LNCAP (cell line): ENCODE measurements at regions not wholly inside any gene's neighbourhood (a gene's known extent, or its start where the extent isn't known, plus 50 kb on each side); places are given as distances from the start of the nearest gene placed in this dataset.

ENCODE experiments used
- TF ChIP-seq, protein P1 (sequence below): fragments of 450-650 bp; IDR thresholded peaks from 2 replicates; pipeline ENCODE4 v1.5.1; 2017; ENCODE audit warnings: mild to moderate bottlenecking

DNA sequence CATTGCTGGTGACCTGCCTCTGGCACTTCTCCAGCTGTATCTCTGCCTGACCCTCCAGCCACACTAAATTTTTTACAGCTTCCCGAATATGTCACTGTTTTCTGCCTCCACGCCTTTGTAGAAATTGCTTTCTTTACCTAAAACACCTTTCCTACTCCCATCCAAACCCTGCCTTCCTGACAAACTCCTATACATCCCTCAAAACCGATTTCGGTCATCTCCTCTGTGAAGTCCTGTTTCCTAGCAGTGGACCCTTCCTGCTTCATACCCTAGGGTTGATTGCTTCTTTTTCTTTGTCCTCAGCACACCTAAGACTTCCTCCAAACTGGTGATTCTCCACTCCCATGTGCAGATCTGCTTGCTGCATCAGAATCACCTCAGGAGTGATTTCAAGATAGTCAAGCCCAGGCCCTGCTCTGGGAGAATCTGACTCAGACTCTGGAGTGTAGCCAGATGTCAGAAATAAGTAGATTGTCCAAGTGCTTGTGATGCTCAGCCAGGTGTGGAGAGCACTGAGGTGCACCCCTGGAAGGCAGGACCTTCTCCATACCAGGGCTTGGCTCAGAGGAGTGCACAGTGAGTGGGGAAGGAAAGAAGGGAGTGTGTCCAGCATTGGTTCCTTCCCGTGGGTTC lies 184.2 kb downstream of the COPRS start:
- TF ChIP-seq, protein P1, sequence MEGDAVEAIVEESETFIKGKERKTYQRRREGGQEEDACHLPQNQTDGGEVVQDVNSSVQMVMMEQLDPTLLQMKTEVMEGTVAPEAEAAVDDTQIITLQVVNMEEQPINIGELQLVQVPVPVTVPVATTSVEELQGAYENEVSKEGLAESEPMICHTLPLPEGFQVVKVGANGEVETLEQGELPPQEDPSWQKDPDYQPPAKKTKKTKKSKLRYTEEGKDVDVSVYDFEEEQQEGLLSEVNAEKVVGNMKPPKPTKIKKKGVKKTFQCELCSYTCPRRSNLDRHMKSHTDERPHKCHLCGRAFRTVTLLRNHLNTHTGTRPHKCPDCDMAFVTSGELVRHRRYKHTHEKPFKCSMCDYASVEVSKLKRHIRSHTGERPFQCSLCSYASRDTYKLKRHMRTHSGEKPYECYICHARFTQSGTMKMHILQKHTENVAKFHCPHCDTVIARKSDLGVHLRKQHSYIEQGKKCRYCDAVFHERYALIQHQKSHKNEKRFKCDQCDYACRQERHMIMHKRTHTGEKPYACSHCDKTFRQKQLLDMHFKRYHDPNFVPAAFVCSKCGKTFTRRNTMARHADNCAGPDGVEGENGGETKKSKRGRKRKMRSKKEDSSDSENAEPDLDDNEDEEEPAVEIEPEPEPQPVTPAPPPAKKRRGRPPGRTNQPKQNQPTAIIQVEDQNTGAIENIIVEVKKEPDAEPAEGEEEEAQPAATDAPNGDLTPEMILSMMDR = no peak

DNA sequence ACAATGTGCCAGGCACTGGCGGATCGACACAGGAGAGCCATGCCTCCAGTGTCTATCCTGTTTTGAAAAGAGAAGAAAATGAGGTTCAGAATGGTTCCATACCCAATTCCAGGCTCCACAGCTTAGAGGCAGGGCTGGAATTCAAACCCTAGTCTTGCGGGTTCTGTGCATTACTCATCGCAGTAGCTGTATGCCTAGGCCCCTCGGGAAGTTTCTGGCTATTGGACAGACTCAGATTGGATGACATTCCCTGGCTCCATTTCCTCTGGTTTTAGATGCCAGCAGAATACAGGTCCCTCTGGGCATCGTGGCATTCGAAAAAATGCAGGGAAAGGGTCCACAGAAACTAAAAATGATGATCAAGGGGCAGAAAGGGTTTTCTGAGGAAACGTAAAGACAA lies 184.7 kb downstream of the COPRS start:
- TF ChIP-seq, protein P1 = no peak

DNA sequence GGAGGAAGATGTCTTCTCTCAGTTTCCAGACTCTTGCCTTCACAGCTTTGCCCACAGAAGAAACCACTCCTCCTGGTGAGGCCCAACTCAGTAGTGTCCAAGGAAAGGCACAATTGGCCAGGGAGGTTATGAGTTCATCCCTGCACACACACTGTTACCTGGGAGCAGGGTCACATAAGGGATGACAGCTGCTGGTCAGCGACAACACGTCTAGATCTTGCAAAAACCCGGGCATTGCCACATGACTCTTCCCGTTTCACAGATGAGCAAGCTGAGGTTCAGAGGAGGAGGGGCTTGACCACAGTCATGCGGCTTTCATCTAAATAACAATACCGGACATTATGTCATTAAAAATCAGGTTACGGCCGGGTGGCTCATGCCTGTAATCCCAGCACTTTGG lies 186.0 kb downstream of the COPRS start:
- TF ChIP-seq, protein P1 = no peak

DNA sequence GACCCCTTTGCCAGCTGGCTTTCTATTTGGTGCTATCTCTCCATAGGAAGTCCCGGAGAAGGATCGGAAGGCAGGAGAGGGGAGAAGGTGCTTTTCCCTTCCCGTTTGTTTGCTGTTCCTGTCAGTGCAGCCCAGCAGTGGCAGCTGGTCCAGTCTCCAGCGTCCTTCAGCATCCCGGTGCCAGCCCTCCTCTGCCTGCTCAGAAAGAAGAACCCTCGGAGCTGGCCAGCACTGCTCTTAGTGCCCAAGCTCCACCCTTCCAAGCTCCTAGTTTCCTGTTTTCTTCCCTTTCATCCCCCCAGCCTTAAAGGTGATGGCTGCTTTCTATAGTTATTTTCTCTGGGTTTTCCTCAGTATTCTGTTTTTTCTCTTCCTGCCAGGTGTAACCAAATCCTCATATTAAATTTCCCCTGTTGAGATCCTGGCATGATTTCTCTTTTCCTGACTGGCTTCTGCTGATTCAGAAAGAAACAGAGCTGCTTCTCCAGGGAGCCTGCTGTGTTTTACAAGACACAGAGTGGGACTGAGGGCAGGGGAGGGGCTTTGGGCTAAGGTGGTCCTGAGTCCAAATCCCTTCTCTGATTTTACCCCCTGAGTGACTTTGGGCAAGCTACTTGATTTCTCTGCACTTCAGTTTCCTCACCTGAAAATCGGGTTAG lies 186.8 kb downstream of the COPRS start:
- TF ChIP-seq, protein P1 = no peak

DNA sequence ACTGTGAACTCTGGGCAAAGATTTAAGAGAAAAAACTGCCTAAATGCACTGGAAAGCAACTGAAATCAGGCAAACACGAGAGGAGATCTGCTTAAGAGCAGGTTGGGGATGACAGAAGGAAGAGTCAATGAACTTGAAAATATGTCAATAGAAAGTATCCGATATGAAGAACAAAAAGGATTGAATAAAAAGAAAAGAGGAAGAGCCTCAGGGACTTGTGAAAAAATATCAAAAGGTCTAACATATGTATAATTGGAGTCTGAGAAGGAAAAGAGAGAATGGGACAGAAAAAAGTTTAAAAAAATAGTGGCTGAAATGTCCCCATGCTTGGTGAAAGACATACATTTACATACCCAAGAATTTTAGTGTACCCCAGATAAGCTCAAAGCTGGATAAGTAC lies 195.5 kb downstream of the COPRS start:
- TF ChIP-seq, protein P1 = no peak

DNA sequence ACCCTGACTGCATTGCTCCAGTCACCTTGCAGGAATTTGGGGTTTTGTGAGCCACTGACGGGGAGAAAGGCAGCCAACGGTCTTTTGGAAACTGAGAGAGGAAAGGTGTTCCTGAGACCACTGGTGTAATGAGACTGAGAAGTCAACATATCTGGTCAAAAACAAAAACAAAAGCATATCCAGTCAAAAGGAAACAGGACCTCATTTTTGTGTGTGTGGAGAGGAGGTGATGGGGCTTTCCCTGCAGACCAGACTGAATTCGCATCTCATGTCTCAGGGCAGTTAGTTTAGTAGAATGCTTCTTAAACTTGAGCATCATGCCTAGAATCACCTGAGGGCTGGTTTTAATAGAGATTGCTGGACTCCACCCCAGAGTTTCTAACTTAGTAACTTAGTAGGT lies 198.4 kb downstream of the COPRS start:
- TF ChIP-seq, protein P1 = no peak

DNA sequence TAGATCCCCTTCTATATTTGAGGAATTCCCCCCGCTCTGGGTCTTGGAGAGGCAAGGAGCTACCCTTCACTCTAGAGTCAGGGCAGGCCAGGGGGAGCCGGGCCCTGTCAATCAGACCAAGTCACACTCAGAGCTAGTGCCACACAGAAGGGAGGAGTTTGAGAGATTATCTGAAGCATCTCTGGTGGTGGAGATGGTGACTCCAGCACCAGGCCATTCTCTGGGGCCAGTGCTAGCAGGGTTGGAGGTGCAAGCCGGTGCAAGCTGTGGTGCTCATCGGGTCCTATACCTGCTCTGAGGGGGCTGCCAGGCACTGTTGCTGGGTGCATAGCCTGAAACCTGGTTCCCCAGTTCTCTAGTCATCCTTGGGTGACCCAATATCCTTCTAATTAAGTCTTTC lies 201.2 kb downstream of the COPRS start:
- TF ChIP-seq, protein P1 = no peak
